Neural cell (in vitro differentiated cells): ENCODE measurements at regions not wholly inside any gene's neighbourhood (a gene's known extent, or its start where the extent isn't known, plus 50 kb on each side); places are given as distances from the start of the nearest gene placed in this dataset.

ENCODE experiments used
- H2AFZ ChIP-seq: fragments of 200-600, 300-800 bp; sonication (generic), shearing (Covaris generic); 2 replicates; pipeline ENCODE4 v1.6.0; 2014; ENCODE audit warnings: low read depth, mild to moderate bottlenecking, antibody characterized with exemption, low read length, moderate library complexity
- H3F3A ChIP-seq: fragments of 200-600 bp; shearing (Covaris generic); 2 replicates; pipeline ENCODE4 v1.6.1; 2016; ENCODE audit warnings: mild to moderate bottlenecking, moderate library complexity, mixed read lengths, antibody characterized with exemption, low read length; ENCODE audit not compliant: insufficient read depth, poor library complexity, severe bottlenecking
- H3K27ac ChIP-seq: fragments of 200-600, 300-800 bp; sonication (generic), shearing (Covaris generic); 2 replicates; pipeline ENCODE4 v1.5.1; 2014; ENCODE audit warnings: mild to moderate bottlenecking, low read length, moderate library complexity
- H3K27me3 ChIP-seq: fragments of 300-800, 200-600 bp; sonication (generic), shearing (Covaris generic); 2 replicates; pipeline ENCODE4 v1.6.0; 2014; ENCODE audit warnings: mild to moderate bottlenecking, low read depth, low read length, moderate library complexity; ENCODE audit not compliant: insufficient read depth
- H3K36me3 ChIP-seq: fragments of 300-800, 200-600 bp; sonication (generic), shearing (Covaris generic); 2 replicates; pipeline ENCODE4 v1.5.1; 2014; ENCODE audit warnings: mild to moderate bottlenecking, antibody characterized with exemption, low read length, moderate library complexity; ENCODE audit not compliant: insufficient read depth
- H3K4me2 ChIP-seq: fragments of 300-800, 200-600 bp; sonication (generic), shearing (Covaris generic); 2 replicates; pipeline ENCODE4 v1.6.0; 2014; ENCODE audit warnings: mild to moderate bottlenecking, low read length
- H3K4me3 ChIP-seq: fragments of 300-800, 200-600 bp; sonication (generic), shearing (Covaris generic); 2 replicates; pipeline ENCODE4 v1.5.1; 2014; ENCODE audit warnings: mild to moderate bottlenecking, low read length, moderate library complexity
- H3K79me2 ChIP-seq: fragments of 200-600 bp; shearing (Covaris generic); replicated peaks from 2 replicates; pipeline ENCODE4 v1.6.0; 2014; ENCODE audit warnings: mild to moderate bottlenecking, low read length, moderate library complexity; ENCODE audit not compliant: insufficient read depth
- H3K9ac ChIP-seq: fragments of 300-800, 200-600 bp; sonication (generic), shearing (Covaris generic); 2 replicates; pipeline ENCODE4 v1.6.1; 2016; ENCODE audit warnings: mild to moderate bottlenecking, low read length, mixed read lengths
- H3K9me2 ChIP-seq: fragments of 200-600 bp; shearing (Covaris generic); 2 replicates; pipeline ENCODE4 v1.6.1; 2016; ENCODE audit warnings: mild to moderate bottlenecking, low read length, mixed read lengths; ENCODE audit not compliant: insufficient read depth
- H3K9me3 ChIP-seq: fragments of 200-600, 300-800 bp; sonication (generic), shearing (Covaris generic); 2 replicates; pipeline ENCODE4 v1.6.1; 2016; ENCODE audit warnings: mild to moderate bottlenecking, mixed run types, low read length, moderate library complexity, mixed read lengths
- H4K20me1 ChIP-seq: fragments of 200-600 bp; shearing (Covaris generic); 2 replicates; pipeline ENCODE4 v1.6.1; 2016; ENCODE audit warnings: mild to moderate bottlenecking, mixed run types; ENCODE audit not compliant: insufficient read depth
- CTCF ChIP-seq: fragments of 450-650 bp; IDR thresholded peaks from 2 replicates; pipeline ENCODE4 v1.5.1; 2014; ENCODE audit warnings: antibody characterized with exemption, mild to moderate bottlenecking, moderate library complexity; ENCODE audit not compliant: poor library complexity, severe bottlenecking
- EP300 ChIP-seq: fragments of 450-650 bp; conservative IDR thresholded peaks from 2 replicates; pipeline ENCODE4 v1.6.1; 2014; ENCODE audit warnings: antibody characterized with exemption, mild to moderate bottlenecking, moderate library complexity; ENCODE audit not compliant: poor library complexity, severe bottlenecking
- EZH2 ChIP-seq: fragments of 200-600, 300-800 bp; shearing (Covaris generic), sonication (generic); IDR thresholded peaks from 2 replicates; pipeline ENCODE4 v1.6.1; 2014; ENCODE audit warnings: antibody characterized with exemption, low read length, borderline replicate concordance, mild to moderate bottlenecking; ENCODE audit not compliant: insufficient read depth, poor library complexity, severe bottlenecking
- MXI1 ChIP-seq: fragments of 450-650 bp; conservative IDR thresholded peaks from 2 replicates; pipeline ENCODE4 v1.6.1; 2014; ENCODE audit warnings: antibody characterized with exemption, mild to moderate bottlenecking; ENCODE audit not compliant: poor library complexity, severe bottlenecking
- POLR2AphosphoS5 ChIP-seq: IDR thresholded peaks from 2 replicates; pipeline ENCODE4 v1.6.1; 2012
- RAD21 ChIP-seq: fragments of 450-650 bp; conservative IDR thresholded peaks from 2 replicates; pipeline ENCODE4 v1.6.1; 2014; ENCODE audit warnings: antibody characterized with exemption, mild to moderate bottlenecking, moderate library complexity
- REST ChIP-seq: IDR thresholded peaks from 2 replicates; pipeline ENCODE4 v1.6.1; 2012; ENCODE audit warnings: borderline replicate concordance
- SMC3 ChIP-seq: fragments of 450-650 bp; conservative IDR thresholded peaks from 2 replicates; pipeline ENCODE4 v1.6.1; 2014; ENCODE audit warnings: antibody characterized with exemption, mild to moderate bottlenecking, moderate library complexity; ENCODE audit not compliant: poor library complexity
- TAF1 ChIP-seq: IDR thresholded peaks from 2 replicates; pipeline ENCODE4 v1.6.1; 2012; ENCODE audit warnings: low read depth

- Histone ChIP-seq H3K9me2 (no peaks in the 10 kb centered on the region), H3K9me3 (peaks cover 3% of the 10 kb centered on the region), H3F3A (no peaks in the 10 kb centered on the region), H3K27me3 (no peaks in the 10 kb centered on the region), H2AFZ (no peak overlapping the region), H3K4me3 (no peak overlapping the region), H3K4me2 (no peak overlapping the region), H3K36me3 (no peaks in the 10 kb centered on the region), H4K20me1 (no peaks in the 10 kb centered on the region), H3K9ac (no peak overlapping the region), H3K27ac (no peak overlapping the region), H3K79me2 (no peaks in the 10 kb centered on the region)
- TF ChIP-seq REST (no peak), CTCF (no peak), RAD21 (no peak), EP300 (no peak), EZH2 (no peak), TAF1 (no peak), MXI1 (no peak), SMC3 (no peak), POLR2AphosphoS5 (no peak)
Measured at GRCh38 chr5:152288917-152289595, 116.0 kb downstream of the NMUR2 start.

- Histone ChIP-seq H4K20me1 (no peaks in the 10 kb centered on the region), H3K27me3 (no peaks in the 10 kb centered on the region), H3K27ac (no peak overlapping the region)
Measured at GRCh38 chr5:152288499-152288898, 116.6 kb downstream of the NMUR2 start.

More at GRCh38 chr5:152288499-152288898, 116.6 kb downstream of the NMUR2 start:
- Histone ChIP-seq H3K36me3 (no peaks in the 10 kb centered on the region), H3F3A (no peaks in the 10 kb centered on the region), H3K9me2 (no peaks in the 10 kb centered on the region), H3K79me2 (no peaks in the 10 kb centered on the region), H2AFZ (no peak overlapping the region), H3K4me2 (no peak overlapping the region), H3K4me3 (no peak overlapping the region), H3K9me3 (peaks cover 3% of the 10 kb centered on the region), H3K9ac (no peak overlapping the region)
- TF ChIP-seq CTCF (no peak), RAD21 (no peak), POLR2AphosphoS5 (no peak), EZH2 (no peak), SMC3 (no peak), REST (no peak), MXI1 (no peak), TAF1 (no peak), EP300 (no peak)
